Right atrium auricular region (tissue), 2 donors: ENCODE measurements at regions not wholly inside any gene's neighbourhood (a gene's known extent, or its start where the extent isn't known, plus 50 kb on each side); places are given as distances from the start of the nearest gene placed in this dataset.

Source experiments
- DNase-seq: peaks from one replicate; pipeline ENCODE4 v3.0.0-alpha.2; 2019; ENCODE audit warnings: low spot score
- H3K27ac ChIP-seq, 2 donors: fragments of 200-600 bp; sonication (generic); 1 replicate in 1 of 2; 2 replicates in 1 of 2; pipeline ENCODE4 v1.5.1; 2016 to 2019
- H3K27me3 ChIP-seq, 2 donors: fragments of 200-600 bp; sonication (generic); one replicate each; pipeline versions ENCODE4 v1.5.1 to v1.6.0; 2017 to 2019
- H3K36me3 ChIP-seq: fragments of 200-600 bp; sonication (generic); one replicate; pipeline ENCODE4 v1.5.1; 2016
- H3K4me1 ChIP-seq, 2 donors: fragments of 200-600 bp; sonication (generic); one replicate each; pipeline versions ENCODE4 v1.5.1 to v1.6.0; 2017 to 2019
- H3K4me3 ChIP-seq, 2 donors: fragments of 200-600 bp; sonication (generic); 1 replicate in 1 of 2; 2 replicates in 1 of 2; pipeline ENCODE4 v1.5.1; 2017 to 2019; ENCODE audit warnings: mild to moderate bottlenecking in 1 of 2, moderate library complexity in 1 of 2
- H3K9me3 ChIP-seq, 2 donors: fragments of 200-600 bp; sonication (generic); one replicate each; pipeline ENCODE4 v1.5.1; 2019
- TF ChIP-seq, protein P1 (sequence below), 2 donors: fragments of 200-600 bp; sonication (generic); IDR thresholded peaks; one replicate each; pipeline ENCODE4 v1.5.1; 2019; ENCODE audit warnings: antibody characterized with exemption in 2 of 2

GRCh38 chr9:8254541-8254940 is 455.0 kb upstream of the DMAC1 start:
- no peaks in the 10 kb centered on the region for H3K4me1 ChIP-seq
- no peak overlapping the region for H3K4me3 ChIP-seq
- H3K36me3 ChIP-seq = no peaks in the 10 kb centered on the region
- H3K9me3 ChIP-seq = no peaks in the 10 kb centered on the region
- TF ChIP-seq, protein P1, sequence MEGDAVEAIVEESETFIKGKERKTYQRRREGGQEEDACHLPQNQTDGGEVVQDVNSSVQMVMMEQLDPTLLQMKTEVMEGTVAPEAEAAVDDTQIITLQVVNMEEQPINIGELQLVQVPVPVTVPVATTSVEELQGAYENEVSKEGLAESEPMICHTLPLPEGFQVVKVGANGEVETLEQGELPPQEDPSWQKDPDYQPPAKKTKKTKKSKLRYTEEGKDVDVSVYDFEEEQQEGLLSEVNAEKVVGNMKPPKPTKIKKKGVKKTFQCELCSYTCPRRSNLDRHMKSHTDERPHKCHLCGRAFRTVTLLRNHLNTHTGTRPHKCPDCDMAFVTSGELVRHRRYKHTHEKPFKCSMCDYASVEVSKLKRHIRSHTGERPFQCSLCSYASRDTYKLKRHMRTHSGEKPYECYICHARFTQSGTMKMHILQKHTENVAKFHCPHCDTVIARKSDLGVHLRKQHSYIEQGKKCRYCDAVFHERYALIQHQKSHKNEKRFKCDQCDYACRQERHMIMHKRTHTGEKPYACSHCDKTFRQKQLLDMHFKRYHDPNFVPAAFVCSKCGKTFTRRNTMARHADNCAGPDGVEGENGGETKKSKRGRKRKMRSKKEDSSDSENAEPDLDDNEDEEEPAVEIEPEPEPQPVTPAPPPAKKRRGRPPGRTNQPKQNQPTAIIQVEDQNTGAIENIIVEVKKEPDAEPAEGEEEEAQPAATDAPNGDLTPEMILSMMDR (IDR thresholded peaks at IDR 0.05) = no peak
- no peak for DNase-seq
- no peak overlapping the region for H3K27ac ChIP-seq
- no peaks in the 10 kb centered on the region for H3K27me3 ChIP-seq

DNA sequence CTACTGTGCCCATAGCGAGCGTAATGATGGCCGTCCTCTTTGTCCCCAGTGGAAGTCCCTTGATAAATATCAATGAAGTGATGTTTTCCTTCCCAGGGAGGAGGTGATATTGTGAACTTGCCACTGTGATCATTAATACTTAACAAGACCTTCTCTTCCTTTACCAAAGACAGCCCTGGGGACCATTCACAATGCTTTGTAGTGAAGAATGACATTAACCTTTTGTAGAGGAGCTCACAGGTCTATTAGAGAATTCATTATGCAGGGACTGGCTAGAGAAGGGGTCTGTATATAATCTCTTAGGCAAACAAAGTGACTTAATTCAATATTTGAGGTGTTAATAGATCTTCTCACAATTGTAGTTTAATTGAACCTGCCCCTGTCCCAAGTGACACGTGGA is 452.9 kb upstream of the DMAC1 start:
- TF ChIP-seq, protein P1 (IDR thresholded peaks at IDR 0.05) = no peak
- no peaks in the 10 kb centered on the region for H3K4me1 ChIP-seq
- no peak overlapping the region for H3K27ac ChIP-seq
- H3K36me3 ChIP-seq = no peaks in the 10 kb centered on the region
- H3K27me3 ChIP-seq = no peaks in the 10 kb centered on the region
- no peak overlapping the region for H3K4me3 ChIP-seq
- no peak for DNase-seq
- H3K9me3 ChIP-seq = no peaks in the 10 kb centered on the region

- no peaks in the 10 kb centered on the region for H3K9me3 ChIP-seq
- no peaks in the 10 kb centered on the region for H3K36me3 ChIP-seq
- DNase-seq = no peak
- TF ChIP-seq, protein P1 (IDR thresholded peaks at IDR 0.05) = no peak
- no peaks in the 10 kb centered on the region for H3K4me1 ChIP-seq
- no peak overlapping the region for H3K4me3 ChIP-seq
- H3K27ac ChIP-seq = no peak overlapping the region
- no peaks in the 10 kb centered on the region for H3K27me3 ChIP-seq
Observed at GRCh38 chr9:8251566-8251965, 452.0 kb upstream of the DMAC1 start.

GRCh38 chr9:8244505-8245092 is 445.0 kb upstream of the DMAC1 start:
- DNase-seq = no peak
- Histone ChIP-seq H3K9me3 (no peaks in the 10 kb centered on the region), H3K27ac (no peak overlapping the region), H3K4me1 (no peaks in the 10 kb centered on the region), H3K27me3 (no peaks in the 10 kb centered on the region), H3K36me3 (no peaks in the 10 kb centered on the region), H3K4me3 (no peak overlapping the region)
- TF ChIP-seq, protein P1 (IDR thresholded peaks at IDR 0.05) = no peak

GRCh38 chr9:8241201-8241600 is 441.6 kb upstream of the DMAC1 start:
- no peak for DNase-seq
- TF ChIP-seq, protein P1 (IDR thresholded peaks at IDR 0.05) = no peak
- H3K36me3 ChIP-seq = no peaks in the 10 kb centered on the region
- no peaks in the 10 kb centered on the region for H3K27me3 ChIP-seq
- H3K27ac ChIP-seq = no peak overlapping the region
- H3K9me3 ChIP-seq = no peaks in the 10 kb centered on the region
- H3K4me1 ChIP-seq = no peaks in the 10 kb centered on the region
- H3K4me3 ChIP-seq = no peak overlapping the region

- no peak for DNase-seq
- Histone ChIP-seq H3K27me3 (no peaks in the 10 kb centered on the region), H3K36me3 (no peaks in the 10 kb centered on the region), H3K4me1 (no peaks in the 10 kb centered on the region), H3K27ac (no peak overlapping the region), H3K4me3 (no peak overlapping the region), H3K9me3 (no peaks in the 10 kb centered on the region)
- TF ChIP-seq, protein P1 (IDR thresholded peaks at IDR 0.05) = no peak
Observed at GRCh38 chr9:8237096-8237495, 437.5 kb upstream of the DMAC1 start.
